PC-9 (cell line): ENCODE measurements at regions not wholly inside any gene's neighbourhood (a gene's known extent, or its start where the extent isn't known, plus 50 kb on each side); places are given as distances from the start of the nearest gene placed in this dataset.

Source experiments
- BruUV-seq: library from RNA; stranded (reverse); fragments of 400-500 nt; replicated peaks from 2 replicates; lab custom pipeline; 2021; lab: Mats Ljungman, UMichigan
- CTCF ChIA-PET: fragments of 300-600 bp; sonication (Branson Sonifier 250); formaldehyde crosslinking; loops from one replicate; lab custom pipeline; 2022; ENCODE audit warnings: antibody characterized with exemption; lab: Charles Lee
- POLR2A ChIA-PET: fragments of 300-600 bp; sonication (Branson Sonifier 250); formaldehyde crosslinking; loops from one replicate; lab custom pipeline; 2022; ENCODE audit warnings: antibody characterized with exemption; ENCODE audit not compliant: unreplicated experiment; lab: Charles Lee
- DNase-seq, 2 experiments: peaks; one replicate each; pipeline versions ENCODE4 v3.0.0 to v3.0.0-alpha.2; 2015 to 2022; ENCODE audit warnings: mixed read lengths in 1 of 2
- H2AFZ ChIP-seq: fragments of 200-600 bp; sonication (generic); 2 replicates; pipeline ENCODE4 v1.8.1; 2017; ENCODE audit warnings: antibody characterized with exemption
- H3F3A ChIP-seq: fragments of 200-600 bp; sonication (generic); 2 replicates; pipeline ENCODE4 v1.8.1; 2017; ENCODE audit warnings: antibody characterized with exemption, mild to moderate bottlenecking, low read depth; ENCODE audit not compliant: insufficient read depth
- H3K27ac ChIP-seq: fragments of 200-600 bp; sonication (generic); 2 replicates; pipeline ENCODE4 v1.6.1; 2016; ENCODE audit warnings: mixed run types
- H3K27me3 ChIP-seq: fragments of 200-600 bp; sonication (generic); 2 replicates; pipeline ENCODE4 v1.6.1; 2016; ENCODE audit warnings: low read depth, mixed run types; ENCODE audit not compliant: insufficient read depth
- H3K36me3 ChIP-seq: fragments of 200-600 bp; sonication (generic); 2 replicates; pipeline ENCODE4 v1.6.1; 2016; ENCODE audit warnings: low read depth, mixed run types
- H3K4me1 ChIP-seq: fragments of 200-600 bp; sonication (generic); replicated peaks from 2 replicates; pipeline ENCODE4 v1.6.1; 2016; ENCODE audit warnings: mixed run types; ENCODE audit not compliant: insufficient read depth
- H3K4me2 ChIP-seq: fragments of 200-600 bp; sonication (generic); 2 replicates; pipeline ENCODE4 v1.6.1; 2017; ENCODE audit warnings: mixed run types
- H3K4me3 ChIP-seq: fragments of 200-600 bp; sonication (generic); 2 replicates; pipeline ENCODE4 v1.6.1; 2016; ENCODE audit warnings: mixed run types
- H3K79me2 ChIP-seq: fragments of 200-600 bp; sonication (generic); 2 replicates; pipeline ENCODE4 v1.6.1; 2017; ENCODE audit warnings: low read depth, mixed run types
- H3K9me2 ChIP-seq: fragments of 200-600 bp; sonication (generic); 2 replicates; pipeline ENCODE4 v1.8.1; 2017; ENCODE audit warnings: mild to moderate bottlenecking; ENCODE audit not compliant: insufficient read depth
- H3K9me3 ChIP-seq: fragments of 200-600 bp; sonication (generic); 2 replicates; pipeline ENCODE4 v1.8.1; 2016; ENCODE audit warnings: low read depth; ENCODE audit not compliant: insufficient read depth
- H4K20me1 ChIP-seq: fragments of 200-600 bp; sonication (generic); 2 replicates; pipeline ENCODE4 v1.8.1; 2017; ENCODE audit not compliant: insufficient read depth
- EZH2 ChIP-seq: fragments of 200-600 bp; sonication (generic); IDR thresholded peaks from 2 replicates; pipeline ENCODE4 v1.8.0; 2017; ENCODE audit warnings: antibody characterized with exemption, low read depth
- intact Hi-C: fragments of 100-400 bp; cut with micrococcal nuclease; formaldehyde crosslinking; loops from one replicate; pipeline ENCODE4 v1.10.0; 2022; ENCODE audit not compliant: unreplicated experiment
- TF ChIP-seq, protein P1 (sequence below): fragments of 200-600 bp; sonication (generic); conservative IDR thresholded peaks from 2 replicates; pipeline ENCODE4 v1.6.1; 2017; ENCODE audit warnings: mixed run types, antibody characterized with exemption, mild to moderate bottlenecking, moderate library complexity

DNA sequence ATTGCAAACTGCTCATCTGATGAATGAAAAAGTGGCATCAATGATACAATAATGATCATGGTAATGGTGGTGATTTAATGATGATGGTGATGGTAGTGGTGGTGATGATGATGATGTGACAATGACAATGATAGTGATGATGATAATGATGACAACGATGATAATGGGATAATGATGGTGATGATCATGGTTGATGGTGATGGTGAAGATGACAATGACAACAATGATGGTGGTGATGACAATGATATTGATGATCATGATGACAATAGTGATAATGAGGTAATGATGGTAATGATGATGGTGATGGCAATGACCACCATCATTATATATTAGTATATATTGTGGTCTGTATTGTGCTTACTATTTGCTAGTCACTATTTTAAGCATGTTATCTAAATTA lies 474.3 kb downstream of the TBC1D22A start:
- intact Hi-C loops, result no loop called here
- TF ChIP-seq, protein P1, sequence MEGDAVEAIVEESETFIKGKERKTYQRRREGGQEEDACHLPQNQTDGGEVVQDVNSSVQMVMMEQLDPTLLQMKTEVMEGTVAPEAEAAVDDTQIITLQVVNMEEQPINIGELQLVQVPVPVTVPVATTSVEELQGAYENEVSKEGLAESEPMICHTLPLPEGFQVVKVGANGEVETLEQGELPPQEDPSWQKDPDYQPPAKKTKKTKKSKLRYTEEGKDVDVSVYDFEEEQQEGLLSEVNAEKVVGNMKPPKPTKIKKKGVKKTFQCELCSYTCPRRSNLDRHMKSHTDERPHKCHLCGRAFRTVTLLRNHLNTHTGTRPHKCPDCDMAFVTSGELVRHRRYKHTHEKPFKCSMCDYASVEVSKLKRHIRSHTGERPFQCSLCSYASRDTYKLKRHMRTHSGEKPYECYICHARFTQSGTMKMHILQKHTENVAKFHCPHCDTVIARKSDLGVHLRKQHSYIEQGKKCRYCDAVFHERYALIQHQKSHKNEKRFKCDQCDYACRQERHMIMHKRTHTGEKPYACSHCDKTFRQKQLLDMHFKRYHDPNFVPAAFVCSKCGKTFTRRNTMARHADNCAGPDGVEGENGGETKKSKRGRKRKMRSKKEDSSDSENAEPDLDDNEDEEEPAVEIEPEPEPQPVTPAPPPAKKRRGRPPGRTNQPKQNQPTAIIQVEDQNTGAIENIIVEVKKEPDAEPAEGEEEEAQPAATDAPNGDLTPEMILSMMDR, result no peak
- TF ChIP-seq EZH2, result no peak
- peaks cover 74% of the 10 kb centered on the region for H3K27me3 ChIP-seq
- no TSS peak for BruUV-seq
- H3K4me2 ChIP-seq, result no peak overlapping the region
- H3K36me3 ChIP-seq, result no peaks in the 10 kb centered on the region
- no peak overlapping the region for H3K4me3 ChIP-seq
- no peaks in the 10 kb centered on the region for H3K79me2 ChIP-seq
- DNase-seq, result peak in 1 of 2 experiments; percentile 16
- no peaks in the 10 kb centered on the region for H3K4me1 ChIP-seq
- H3K9me3 ChIP-seq, result no peaks in the 10 kb centered on the region
- H3F3A ChIP-seq, result no peaks in the 10 kb centered on the region
- H3K27ac ChIP-seq, result no peak overlapping the region
- no peak overlapping the region for H2AFZ ChIP-seq
- H3K9me2 ChIP-seq, result no peaks in the 10 kb centered on the region
- POLR2A ChIA-PET, result no interaction called here
- no peaks in the 10 kb centered on the region for H4K20me1 ChIP-seq
- CTCF ChIA-PET, result no interaction called here

DNA sequence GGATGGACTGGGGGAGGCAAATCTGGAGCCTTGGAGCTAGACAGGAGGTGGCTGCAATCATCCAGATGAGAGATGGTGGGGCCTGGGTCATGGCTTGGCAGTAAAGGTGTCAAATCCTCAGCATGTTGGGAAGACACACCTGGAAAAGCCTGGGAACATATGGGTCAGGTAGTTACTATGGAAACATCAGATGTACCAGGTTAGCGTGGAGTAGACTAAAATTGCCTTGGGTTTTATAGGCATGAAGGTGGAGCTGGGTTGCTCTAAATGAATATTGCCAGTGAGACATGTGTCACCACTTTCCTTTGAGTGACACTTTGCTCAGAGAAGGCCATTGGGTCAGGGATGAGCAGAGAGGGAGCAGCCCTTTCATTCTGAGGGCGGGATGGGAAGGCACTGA lies 473.7 kb downstream of the TBC1D22A start:
- H3K4me2 ChIP-seq, result no peak overlapping the region
- intact Hi-C loops, result no loop called here
- H3K9me2 ChIP-seq, result no peaks in the 10 kb centered on the region
- peaks cover 74% of the 10 kb centered on the region for H3K27me3 ChIP-seq
- no peaks in the 10 kb centered on the region for H3F3A ChIP-seq
- no peak overlapping the region for H3K4me3 ChIP-seq
- no TSS peak for BruUV-seq
- ChIA-PET POLR2A (no interaction called here), CTCF (no interaction called here)
- H3K27ac ChIP-seq, result no peak overlapping the region
- no peaks in the 10 kb centered on the region for H3K36me3 ChIP-seq
- no peak for TF ChIP-seq EZH2
- TF ChIP-seq, protein P1, result no peak
- H3K4me1 ChIP-seq, result no peaks in the 10 kb centered on the region
- no peak for DNase-seq
- no peaks in the 10 kb centered on the region for H3K79me2 ChIP-seq
- no peak overlapping the region for H2AFZ ChIP-seq
- no peaks in the 10 kb centered on the region for H4K20me1 ChIP-seq
- no peaks in the 10 kb centered on the region for H3K9me3 ChIP-seq

DNA sequence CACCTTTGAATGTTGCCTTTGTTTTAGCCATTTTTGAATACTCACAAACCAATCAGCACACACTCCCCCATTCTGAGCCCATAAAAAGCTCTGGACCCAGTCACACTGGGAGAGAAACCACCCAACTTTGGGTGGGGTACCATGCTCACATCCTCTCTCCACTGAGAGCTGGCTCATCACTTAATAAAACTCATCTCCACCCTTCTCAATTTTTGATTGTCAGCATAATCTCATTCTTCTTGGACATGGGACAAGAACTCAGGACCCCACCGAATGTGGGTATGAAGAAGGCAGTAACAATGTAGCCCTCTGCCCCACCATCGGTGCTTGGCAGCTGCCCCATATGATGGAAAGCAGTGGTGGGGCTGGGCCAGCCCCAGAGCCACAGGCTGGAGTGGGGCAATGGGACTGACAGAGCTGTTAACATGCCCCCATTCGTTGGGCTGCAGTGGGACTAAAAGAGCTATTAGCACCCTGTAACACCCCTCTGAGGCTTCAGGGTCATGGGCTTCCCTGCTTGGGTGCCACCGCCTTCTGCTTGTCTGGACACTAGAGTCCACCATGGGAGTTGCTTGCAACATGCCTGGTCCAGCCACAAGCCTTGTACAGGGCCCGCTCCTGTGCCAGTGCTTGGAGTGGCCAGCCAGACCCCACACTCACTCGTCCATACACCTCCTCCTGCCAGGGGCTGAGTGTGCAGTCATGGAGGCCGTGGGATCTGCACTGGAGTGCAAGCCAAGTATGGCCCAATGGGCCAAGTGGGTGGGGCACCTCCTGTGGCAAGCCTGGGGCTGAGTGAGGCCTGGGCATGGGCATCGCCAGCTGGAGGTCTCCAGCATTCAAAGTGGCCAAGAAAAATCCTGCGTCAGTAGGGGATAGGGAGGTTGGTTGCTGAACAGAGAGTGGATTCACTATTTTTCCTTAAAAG lies 471.1 kb downstream of the TBC1D22A start:
- Histone ChIP-seq H3K79me2 (no peaks in the 10 kb centered on the region), H3K9me3 (no peaks in the 10 kb centered on the region), H3K4me2 (no peak overlapping the region), H3K4me1 (no peaks in the 10 kb centered on the region), H3F3A (no peaks in the 10 kb centered on the region), H4K20me1 (no peaks in the 10 kb centered on the region), H3K4me3 (no peak overlapping the region), H3K27ac (no peak overlapping the region), H3K9me2 (no peaks in the 10 kb centered on the region), H2AFZ (no peak overlapping the region), H3K36me3 (no peaks in the 10 kb centered on the region), H3K27me3 (peaks cover 60% of the 10 kb centered on the region)
- POLR2A ChIA-PET, result interaction anchor here (0.6 to 0.7 kb wide), 2 partner anchors 30 to 524 kb away, joined by 3 read pairs; no protein-coding TSS in a partner anchor
- DNase-seq, result no peak
- TF ChIP-seq, protein P1, result no peak
- TF ChIP-seq EZH2, result no peak
- intact Hi-C loops, result no loop called here
- no TSS peak for BruUV-seq
- CTCF ChIA-PET, result no interaction called here
